ENCODE measurements at regions not wholly inside any gene's neighbourhood (a gene's known extent, or its start where the extent isn't known, plus 50 kb on each side); places are given as distances from the start of the nearest gene placed in this dataset.
"Not testable (repeated sequence)": the region's sequence is repeated elsewhere in the genome, so short reads cannot be mapped to it uniquely, and the experiment has no call there.

- H3K9ac ChIP-seq (ENCODE audit: low read depth in 1 of 2, low read length in 2 of 2); H3K27ac ChIP-seq (ENCODE audit: low read depth in 2 of 2, low read length in 2 of 2); H3K27me3 ChIP-seq (ENCODE audit: control insufficient read depth in 2 of 2, insufficient read depth in 2 of 2, low read length in 2 of 2); H3K4me1 ChIP-seq (ENCODE audit: control insufficient read depth in 2 of 2, insufficient read depth in 2 of 2, low read length in 2 of 2); H3K9me3 ChIP-seq (ENCODE audit: control insufficient read depth in 2 of 2, low read length in 2 of 2); H3K36me3 ChIP-seq (ENCODE audit: control insufficient read depth in 2 of 2, insufficient read depth in 2 of 2, low read length in 2 of 2); H3K4me3 ChIP-seq (ENCODE audit: low read length in 2 of 2): not testable (repeated sequence)
Observed at GRCh38 chr13:86253497-86253896, 454.3 kb upstream of the SLITRK6 start.

- H3K27me3 ChIP-seq (ENCODE audit: control insufficient read depth in 2 of 2, insufficient read depth in 2 of 2, low read length in 2 of 2); H3K4me3 ChIP-seq (ENCODE audit: low read length in 2 of 2); H3K27ac ChIP-seq (ENCODE audit: low read depth in 2 of 2, low read length in 2 of 2); H3K9ac ChIP-seq (ENCODE audit: low read depth in 1 of 2, low read length in 2 of 2); H3K36me3 ChIP-seq (ENCODE audit: control insufficient read depth in 2 of 2, insufficient read depth in 2 of 2, low read length in 2 of 2); H3K4me1 ChIP-seq (ENCODE audit: control insufficient read depth in 2 of 2, insufficient read depth in 2 of 2, low read length in 2 of 2); H3K9me3 ChIP-seq (ENCODE audit: control insufficient read depth in 2 of 2, low read length in 2 of 2): not testable (repeated sequence)
Observed at GRCh38 chr13:86255820-86256219, 456.6 kb upstream of the SLITRK6 start.

- Histone ChIP-seq H3K4me1 (ENCODE audit: control insufficient read depth in 2 of 2, insufficient read depth in 2 of 2, low read length in 2 of 2) (no peaks in the 10 kb centered on the region), H3K27ac (ENCODE audit: low read depth in 2 of 2, low read length in 2 of 2) (no peak overlapping the region), H3K4me3 (ENCODE audit: low read length in 2 of 2) (no peak overlapping the region), H3K9me3 (ENCODE audit: control insufficient read depth in 2 of 2, low read length in 2 of 2) (peaks cover 0 to 4% of the 10 kb centered on the region in 2 donors), H3K9ac (ENCODE audit: low read depth in 1 of 2, low read length in 2 of 2) (no peak overlapping the region), H3K36me3 (ENCODE audit: control insufficient read depth in 2 of 2, insufficient read depth in 2 of 2, low read length in 2 of 2) (no peaks in the 10 kb centered on the region), H3K27me3 (ENCODE audit: control insufficient read depth in 2 of 2, insufficient read depth in 2 of 2, low read length in 2 of 2) (no peaks in the 10 kb centered on the region)
Observed at GRCh38 chr13:86269511-86269910, 470.3 kb upstream of the SLITRK6 start.

GRCh38 chr13:86282442-86282841 is 483.2 kb upstream of the SLITRK6 start:
- H3K27ac ChIP-seq (ENCODE audit: low read depth in 2 of 2, low read length in 2 of 2): no peak overlapping the region
- no peaks in the 10 kb centered on the region for H3K27me3 ChIP-seq (ENCODE audit: control insufficient read depth in 2 of 2, insufficient read depth in 2 of 2, low read length in 2 of 2)
- H3K36me3 ChIP-seq (ENCODE audit: control insufficient read depth in 2 of 2, insufficient read depth in 2 of 2, low read length in 2 of 2): no peaks in the 10 kb centered on the region
- H3K4me3 ChIP-seq (ENCODE audit: low read length in 2 of 2): no peak overlapping the region
- no peak overlapping the region for H3K9ac ChIP-seq (ENCODE audit: low read depth in 1 of 2, low read length in 2 of 2)
- H3K9me3 ChIP-seq (ENCODE audit: control insufficient read depth in 2 of 2, low read length in 2 of 2): no peaks in the 10 kb centered on the region
- H3K4me1 ChIP-seq (ENCODE audit: control insufficient read depth in 2 of 2, insufficient read depth in 2 of 2, low read length in 2 of 2): no peaks in the 10 kb centered on the region

GRCh38 chr13:86283031-86283430 is 483.8 kb upstream of the SLITRK6 start:
- no peaks in the 10 kb centered on the region for H3K36me3 ChIP-seq (ENCODE audit: control insufficient read depth in 2 of 2, insufficient read depth in 2 of 2, low read length in 2 of 2)
- H3K4me1 ChIP-seq (ENCODE audit: control insufficient read depth in 2 of 2, insufficient read depth in 2 of 2, low read length in 2 of 2): no peaks in the 10 kb centered on the region
- H3K9ac ChIP-seq (ENCODE audit: low read depth in 1 of 2, low read length in 2 of 2): no peak overlapping the region
- no peaks in the 10 kb centered on the region for H3K9me3 ChIP-seq (ENCODE audit: control insufficient read depth in 2 of 2, low read length in 2 of 2)
- H3K27me3 ChIP-seq (ENCODE audit: control insufficient read depth in 2 of 2, insufficient read depth in 2 of 2, low read length in 2 of 2): no peaks in the 10 kb centered on the region
- H3K4me3 ChIP-seq (ENCODE audit: low read length in 2 of 2): no peak overlapping the region
- no peak overlapping the region for H3K27ac ChIP-seq (ENCODE audit: low read depth in 2 of 2, low read length in 2 of 2)

DNA sequence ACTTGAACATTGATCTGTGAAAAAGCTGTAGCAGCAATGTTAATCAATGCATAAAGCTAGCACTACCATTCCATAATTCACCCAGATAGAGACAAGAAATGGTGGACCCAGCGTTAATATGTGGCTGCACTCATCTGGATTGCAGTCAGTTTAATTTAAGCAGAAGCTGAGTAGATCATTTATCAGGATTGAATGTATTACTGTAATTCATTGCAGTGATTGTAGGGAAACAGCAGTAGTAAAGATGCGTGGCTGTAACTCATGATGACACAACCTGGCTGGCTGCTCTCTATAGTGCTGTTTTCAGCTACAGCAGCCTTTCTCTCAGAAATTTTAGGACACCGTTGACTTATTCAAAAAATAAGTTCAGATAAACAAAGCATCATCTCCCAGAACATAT is 499.5 kb upstream of the SLITRK6 start:
- no peaks in the 10 kb centered on the region for H3K27me3 ChIP-seq (ENCODE audit: control insufficient read depth in 2 of 2, insufficient read depth in 2 of 2, low read length in 2 of 2)
- H3K27ac ChIP-seq (ENCODE audit: low read depth in 2 of 2, low read length in 2 of 2): no peak overlapping the region
- no peak overlapping the region for H3K4me3 ChIP-seq (ENCODE audit: low read length in 2 of 2)
- no peaks in the 10 kb centered on the region for H3K9me3 ChIP-seq (ENCODE audit: control insufficient read depth in 2 of 2, low read length in 2 of 2)
- H3K4me1 ChIP-seq (ENCODE audit: control insufficient read depth in 2 of 2, insufficient read depth in 2 of 2, low read length in 2 of 2): no peaks in the 10 kb centered on the region
- H3K36me3 ChIP-seq (ENCODE audit: control insufficient read depth in 2 of 2, insufficient read depth in 2 of 2, low read length in 2 of 2): no peaks in the 10 kb centered on the region
- no peak overlapping the region for H3K9ac ChIP-seq (ENCODE audit: low read depth in 1 of 2, low read length in 2 of 2)

DNA sequence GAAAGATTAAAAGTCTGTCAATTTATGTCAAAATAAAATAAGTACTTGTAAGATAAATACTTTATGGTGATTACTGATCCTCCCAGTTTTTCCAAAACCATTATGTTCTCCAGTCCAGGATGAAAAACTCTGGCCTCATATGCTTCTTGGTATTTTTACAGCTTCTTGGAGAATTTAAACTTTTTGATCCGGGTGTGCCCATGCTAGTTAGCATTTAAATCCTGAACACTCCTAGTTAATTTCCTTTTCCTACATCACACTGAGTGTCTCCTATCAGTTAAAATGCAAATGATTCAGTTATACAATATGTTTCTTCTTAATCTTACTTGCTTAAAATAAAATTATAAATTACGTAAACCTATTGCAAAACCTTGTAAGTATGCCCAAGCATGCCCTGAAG is 499.9 kb upstream of the SLITRK6 start:
- no peaks in the 10 kb centered on the region for H3K36me3 ChIP-seq (ENCODE audit: control insufficient read depth in 2 of 2, insufficient read depth in 2 of 2, low read length in 2 of 2)
- H3K9me3 ChIP-seq (ENCODE audit: control insufficient read depth in 2 of 2, low read length in 2 of 2): no peaks in the 10 kb centered on the region
- H3K27ac ChIP-seq (ENCODE audit: low read depth in 2 of 2, low read length in 2 of 2): no peak overlapping the region
- no peaks in the 10 kb centered on the region for H3K27me3 ChIP-seq (ENCODE audit: control insufficient read depth in 2 of 2, insufficient read depth in 2 of 2, low read length in 2 of 2)
- no peak overlapping the region for H3K4me3 ChIP-seq (ENCODE audit: low read length in 2 of 2)
- no peaks in the 10 kb centered on the region for H3K4me1 ChIP-seq (ENCODE audit: control insufficient read depth in 2 of 2, insufficient read depth in 2 of 2, low read length in 2 of 2)
- no peak overlapping the region for H3K9ac ChIP-seq (ENCODE audit: low read depth in 1 of 2, low read length in 2 of 2)

DNA sequence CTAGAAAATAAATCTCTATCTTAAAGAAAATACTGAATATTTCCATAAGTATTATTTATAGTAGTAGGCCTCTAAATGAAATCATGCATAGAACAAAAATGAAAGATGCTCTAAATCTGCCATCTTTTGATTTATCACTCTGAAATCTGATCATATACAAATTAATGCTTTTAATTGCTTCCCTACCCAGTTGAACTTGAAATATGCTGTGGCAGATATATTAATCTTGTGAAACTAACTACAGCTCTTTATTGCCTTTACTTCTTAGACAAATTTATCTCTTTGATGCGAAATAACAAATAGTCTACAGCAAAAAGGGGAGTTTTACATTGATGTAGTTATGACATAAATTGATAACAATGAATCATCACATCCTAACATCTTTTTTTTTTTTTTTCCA is 510.7 kb upstream of the SLITRK6 start:
- Histone ChIP-seq H3K27me3 (ENCODE audit: control insufficient read depth in 2 of 2, insufficient read depth in 2 of 2, low read length in 2 of 2) (no peaks in the 10 kb centered on the region), H3K4me3 (ENCODE audit: low read length in 2 of 2) (no peak overlapping the region), H3K27ac (ENCODE audit: low read depth in 2 of 2, low read length in 2 of 2) (no peak overlapping the region), H3K9ac (ENCODE audit: low read depth in 1 of 2, low read length in 2 of 2) (no peak overlapping the region), H3K9me3 (ENCODE audit: control insufficient read depth in 2 of 2, low read length in 2 of 2) (no peaks in the 10 kb centered on the region), H3K36me3 (ENCODE audit: control insufficient read depth in 2 of 2, insufficient read depth in 2 of 2, low read length in 2 of 2) (no peaks in the 10 kb centered on the region), H3K4me1 (ENCODE audit: control insufficient read depth in 2 of 2, insufficient read depth in 2 of 2, low read length in 2 of 2) (no peaks in the 10 kb centered on the region)

- no peaks in the 10 kb centered on the region for H3K27me3 ChIP-seq (ENCODE audit: control insufficient read depth in 2 of 2, insufficient read depth in 2 of 2, low read length in 2 of 2)
Observed at GRCh38 chr13:86313421-86313820, 514.2 kb upstream of the SLITRK6 start.

DNA sequence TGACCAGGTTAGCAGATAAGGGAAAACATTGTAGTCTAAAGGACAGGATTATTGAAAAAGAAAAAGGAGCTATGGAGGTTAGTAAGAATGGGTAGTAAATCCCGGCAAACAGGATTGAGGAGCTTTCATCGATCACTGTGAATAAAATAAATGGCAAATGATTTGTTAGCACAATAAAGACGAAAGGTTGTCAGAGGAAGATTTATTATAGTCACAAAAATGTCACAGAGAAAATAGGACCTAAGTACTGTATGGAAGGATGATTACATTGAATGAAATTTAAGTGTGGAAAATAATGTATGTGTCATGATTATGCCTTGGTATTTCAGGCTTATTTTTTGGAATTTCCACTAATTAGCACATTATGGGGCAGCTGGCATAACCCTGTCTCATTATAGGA is 519.2 kb upstream of the SLITRK6 start:
- H3K9ac ChIP-seq (ENCODE audit: low read depth in 1 of 2, low read length in 2 of 2): no peak overlapping the region
- no peak overlapping the region for H3K27ac ChIP-seq (ENCODE audit: low read depth in 2 of 2, low read length in 2 of 2)
- no peak overlapping the region for H3K4me3 ChIP-seq (ENCODE audit: low read length in 2 of 2)
- H3K27me3 ChIP-seq (ENCODE audit: control insufficient read depth in 2 of 2, insufficient read depth in 2 of 2, low read length in 2 of 2): no peaks in the 10 kb centered on the region
- no peaks in the 10 kb centered on the region for H3K36me3 ChIP-seq (ENCODE audit: control insufficient read depth in 2 of 2, insufficient read depth in 2 of 2, low read length in 2 of 2)
- peaks cover 0 to 3% of the 10 kb centered on the region in 2 donors for H3K9me3 ChIP-seq (ENCODE audit: control insufficient read depth in 2 of 2, low read length in 2 of 2)
- no peaks in the 10 kb centered on the region for H3K4me1 ChIP-seq (ENCODE audit: control insufficient read depth in 2 of 2, insufficient read depth in 2 of 2, low read length in 2 of 2)

More at GRCh38 chr13:86313421-86313820, 514.2 kb upstream of the SLITRK6 start:
- Histone ChIP-seq H3K36me3 (ENCODE audit: control insufficient read depth in 2 of 2, insufficient read depth in 2 of 2, low read length in 2 of 2) (no peaks in the 10 kb centered on the region), H3K9ac (ENCODE audit: low read depth in 1 of 2, low read length in 2 of 2) (no peak overlapping the region), H3K4me1 (ENCODE audit: control insufficient read depth in 2 of 2, insufficient read depth in 2 of 2, low read length in 2 of 2) (no peaks in the 10 kb centered on the region), H3K27ac (ENCODE audit: low read depth in 2 of 2, low read length in 2 of 2) (no peak overlapping the region), H3K9me3 (ENCODE audit: control insufficient read depth in 2 of 2, low read length in 2 of 2) (peaks cover 0 to 3% of the 10 kb centered on the region in 2 donors), H3K4me3 (ENCODE audit: low read length in 2 of 2) (no peak overlapping the region)

- no peaks in the 10 kb centered on the region for H3K27me3 ChIP-seq (ENCODE audit: control insufficient read depth in 2 of 2, insufficient read depth in 2 of 2, low read length in 2 of 2)
- no peak overlapping the region for H3K4me3 ChIP-seq (ENCODE audit: low read length in 2 of 2)
- no peaks in the 10 kb centered on the region for H3K4me1 ChIP-seq (ENCODE audit: control insufficient read depth in 2 of 2, insufficient read depth in 2 of 2, low read length in 2 of 2)
- no peaks in the 10 kb centered on the region for H3K36me3 ChIP-seq (ENCODE audit: control insufficient read depth in 2 of 2, insufficient read depth in 2 of 2, low read length in 2 of 2)
- no peak overlapping the region for H3K9ac ChIP-seq (ENCODE audit: low read depth in 1 of 2, low read length in 2 of 2)
- no peak overlapping the region for H3K27ac ChIP-seq (ENCODE audit: low read depth in 2 of 2, low read length in 2 of 2)
- peaks cover 0 to 2% of the 10 kb centered on the region in 2 donors for H3K9me3 ChIP-seq (ENCODE audit: control insufficient read depth in 2 of 2, low read length in 2 of 2)
Observed at GRCh38 chr13:86324191-86324590, 525.0 kb upstream of the SLITRK6 start.
